HEK293 (cell line): ENCODE measurements at regions not wholly inside any gene's neighbourhood (a gene's known extent, or its start where the extent isn't known, plus 50 kb on each side); places are given as distances from the start of the nearest gene placed in this dataset.

Experiments
- CTCF ChIA-PET: fragments of 350-600 bp; formaldehyde crosslinking; extraction: SDS; loops from one replicate; lab custom pipeline; 2021; ENCODE audit warnings: antibody characterized with exemption; lab: Yijun Ruan, JAX
- POLR2A ChIA-PET: fragments of 300-600 bp; formaldehyde crosslinking; extraction: SDS; loops from one replicate; lab custom pipeline; 2020; ENCODE audit warnings: antibody characterized with exemption, inconsistent platforms; lab: Yijun Ruan, JAX
- H3K27ac ChIP-seq: fragments of 200-500 bp; sonication (Bioruptor generic); 2 replicates; pipeline ENCODE4 v1.5.1; 2014; ENCODE audit warnings: low read depth, low read length, control low read depth, inconsistent platforms; ENCODE audit errors: extremely low read depth
- H3K36me3 ChIP-seq, 2 experiments: fragments of 200-500 bp in 1 of 2; sonication (Bioruptor generic) in 1 of 2; 1 replicate in 1 of 2; 2 replicates in 1 of 2; pipeline ENCODE4 v1.5.1; 2014 to 2017; ENCODE audit warnings: inconsistent platforms in 2 of 2, low read length in 2 of 2; ENCODE audit not compliant: control insufficient read depth in 2 of 2, insufficient read depth in 1 of 2
- H3K4me1 ChIP-seq: fragments of 200-500 bp; sonication (Bioruptor generic); 2 replicates; pipeline ENCODE4 v1.5.1; 2014; ENCODE audit warnings: mild to moderate bottlenecking, low read length, inconsistent platforms; ENCODE audit not compliant: control insufficient read depth, insufficient read depth
- H3K4me3 ChIP-seq: 2 replicates; pipeline ENCODE4 v1.5.1; 2011; ENCODE audit warnings: low read depth, mild to moderate bottlenecking, control low read depth, low read length, moderate library complexity
- H3K9me3 ChIP-seq: fragments of 200-500 bp; sonication (Bioruptor generic); 2 replicates; pipeline ENCODE4 v1.5.1; 2014; ENCODE audit warnings: low read depth, low read length, inconsistent platforms; ENCODE audit not compliant: control insufficient read depth, insufficient read depth
- PRDM1 ChIP-seq: fragments of 450-650 bp; formaldehyde crosslinking; IDR thresholded peaks from 2 replicates; pipeline ENCODE4; 2016; ENCODE audit warnings: missing biosample characterization, missing genetic modification characterization
- TSHZ1 ChIP-seq: fragments of 450-650 bp; formaldehyde crosslinking; IDR thresholded peaks from 2 replicates; pipeline ENCODE4 v1.5.1; 2016; ENCODE audit warnings: missing biosample characterization, missing genetic modification characterization, borderline replicate concordance
- ZFHX2 ChIP-seq: fragments of 450-650 bp; formaldehyde crosslinking; conservative IDR thresholded peaks from 2 replicates; pipeline ENCODE4 v1.5.1; 2016; ENCODE audit warnings: missing biosample characterization, missing genetic modification characterization
- ZFP69B ChIP-seq: fragments of 450-650 bp; formaldehyde crosslinking; IDR thresholded peaks from 2 replicates; pipeline ENCODE4 v1.5.1; 2016; ENCODE audit warnings: missing biosample characterization, missing genetic modification characterization
- ZIC2 ChIP-seq: fragments of 450-650 bp; formaldehyde crosslinking; IDR thresholded peaks from 2 replicates; pipeline ENCODE4 v1.5.1; 2016; ENCODE audit warnings: missing biosample characterization, missing genetic modification characterization
- ZNF155 ChIP-seq: fragments of 450-650 bp; formaldehyde crosslinking; IDR thresholded peaks from 2 replicates; pipeline ENCODE4 v1.5.1; 2016; ENCODE audit warnings: missing biosample characterization, missing genetic modification characterization
- ZNF202 ChIP-seq: fragments of 450-650 bp; formaldehyde crosslinking; IDR thresholded peaks from 2 replicates; pipeline ENCODE4 v1.5.1; 2016; ENCODE audit warnings: missing biosample characterization, missing genetic modification characterization, borderline replicate concordance
- ZNF274 ChIP-seq, 2 experiments: fragments of 200-500 bp in 1 of 2; fragments of 450-650 bp in 1 of 2; sonication (Bioruptor generic) in 1 of 2; formaldehyde crosslinking in 1 of 2; IDR thresholded peaks; 2 replicates each; pipeline versions ENCODE4 v1.5.1 to v1.6.1; 2014 to 2016; ENCODE audit warnings: borderline replicate concordance in 1 of 2, inconsistent platforms in 1 of 2, low read length in 1 of 2, missing biosample characterization in 1 of 2, missing genetic modification characterization in 1 of 2
- ZNF398 ChIP-seq: fragments of 450-650 bp; formaldehyde crosslinking; IDR thresholded peaks from 2 replicates; pipeline ENCODE4 v1.5.1; 2017; ENCODE audit warnings: missing biosample characterization, missing genetic modification characterization
- ZNF423 ChIP-seq: fragments of 450-650 bp; formaldehyde crosslinking; IDR thresholded peaks from 2 replicates; pipeline ENCODE4 v1.5.1; 2016; ENCODE audit warnings: missing biosample characterization, missing genetic modification characterization
- ZNF433 ChIP-seq: fragments of 450-650 bp; formaldehyde crosslinking; IDR thresholded peaks from 2 replicates; pipeline ENCODE4 v1.5.1; 2016; ENCODE audit warnings: missing biosample characterization, missing genetic modification characterization, low read depth
- ZNF530 ChIP-seq: fragments of 450-650 bp; formaldehyde crosslinking; IDR thresholded peaks from 2 replicates; pipeline ENCODE4 v1.5.1; 2016; ENCODE audit warnings: low read depth, missing biosample characterization, missing genetic modification characterization
- ZNF548 ChIP-seq: fragments of 450-650 bp; formaldehyde crosslinking; IDR thresholded peaks from 2 replicates; pipeline ENCODE4 v1.5.1; 2016; ENCODE audit warnings: missing biosample characterization, missing genetic modification characterization
- ZNF555 ChIP-seq: fragments of 450-650 bp; formaldehyde crosslinking; conservative IDR thresholded peaks from 2 replicates; pipeline ENCODE4 v1.5.1; 2017; ENCODE audit warnings: missing biosample characterization, mild to moderate bottlenecking, missing genetic modification characterization, inconsistent platforms
- ZNF639 ChIP-seq: fragments of 450-650 bp; formaldehyde crosslinking; IDR thresholded peaks from 2 replicates; pipeline ENCODE4 v1.5.1; 2016; ENCODE audit warnings: missing biosample characterization, missing genetic modification characterization
- ZNF658 ChIP-seq: fragments of 450-650 bp; formaldehyde crosslinking; IDR thresholded peaks from 2 replicates; pipeline ENCODE4; 2016; ENCODE audit warnings: missing biosample characterization, missing genetic modification characterization

GRCh38 chr6:90424580-90424979, 127.9 kb upstream of the BACH2 start (continued):
- TF ChIP-seq TSHZ1 (tag by site-specific recombination): no peak
- TF ChIP-seq ZFHX2: no peak
- no peak for TF ChIP-seq ZNF555 (tag by site-specific recombination)
- no peak for TF ChIP-seq ZNF639 (tag by site-specific recombination)
- no peak for TF ChIP-seq ZNF658 (tag by site-specific recombination)
- no peak for TF ChIP-seq ZNF548 (tag by site-specific recombination)

- H3K9me3 ChIP-seq: no peaks in the 10 kb centered on the region
- H3K36me3 ChIP-seq: no peaks in the 10 kb centered on the region
- CTCF ChIA-PET: interaction anchor here (0.5 to 1.8 kb wide), 7 partner anchors 11 to 1162 kb away, joined by 3 to 4 read pairs (median 3); no protein-coding TSS in a partner anchor
- POLR2A ChIA-PET: no interaction called here
- TF ChIP-seq ZNF202 (tag by site-specific recombination) (no peak), ZNF155 (tag by site-specific recombination) (no peak), ZFP69B (tag by site-specific recombination) (no peak), ZNF423 (tag by site-specific recombination) (no peak), ZNF274 (IDR thresholded peaks at IDR 0.05; ENCODE audit: low read length) (no peak), ZNF274 (tag by site-specific recombination; IDR thresholded peaks at IDR 0.05; ENCODE audit: borderline replicate concordance) (no peak), ZNF433 (tag by site-specific recombination) (no peak), PRDM1 (tag by site-specific recombination) (no peak), ZNF530 (tag by site-specific recombination) (no peak), ZIC2 (tag by site-specific recombination) (no peak), ZNF398 (tag by site-specific recombination) (no peak), ZNF639 (tag by site-specific recombination) (no peak)
- no peaks in the 10 kb centered on the region for H3K4me1 ChIP-seq
- no peak overlapping the region for H3K4me3 ChIP-seq
- no peak overlapping the region for H3K27ac ChIP-seq
These were observed 125.0 kb upstream of the BACH2 start for GRCh38 chr6:90421666-90422065.
